Ishikawa (cell line): ENCODE measurements at regions not wholly inside any gene's neighbourhood (a gene's known extent, or its start where the extent isn't known, plus 50 kb on each side); places are given as distances from the start of the nearest gene placed in this dataset.

Experiments used
- FOXM1 ChIP-seq: IDR thresholded peaks from 2 replicates; pipeline ENCODE4 v1.6.1; 2012; ENCODE audit warnings: low read depth, borderline replicate concordance
- YY1 ChIP-seq: IDR thresholded peaks from 2 replicates; pipeline ENCODE4 v1.6.1; 2012; ENCODE audit warnings: low read depth

DNA sequence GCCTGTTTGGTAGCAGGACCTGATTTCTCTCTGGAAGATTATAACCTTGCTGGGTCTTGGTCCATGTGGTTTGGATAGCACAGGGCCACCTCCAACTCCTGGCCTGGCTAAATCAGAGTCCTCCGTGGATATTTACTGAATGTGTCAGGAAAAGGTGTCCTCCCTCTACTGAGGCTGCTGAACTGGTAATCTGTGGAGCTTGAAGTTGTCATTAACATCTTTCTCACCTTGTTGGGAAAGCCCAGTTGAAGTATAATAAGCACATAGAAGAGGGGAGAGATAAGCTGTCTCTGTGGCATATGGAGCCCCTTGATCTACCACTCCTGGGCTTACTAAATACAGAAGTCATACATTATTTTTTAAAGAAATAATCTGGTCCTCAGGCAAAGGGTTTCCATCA is 294.3 kb upstream of the B3GALT2 start:
- TF ChIP-seq YY1 (no peak), FOXM1 (no peak)
